ENCODE measurements at regions not wholly inside any gene's neighbourhood (a gene's known extent, or its start where the extent isn't known, plus 50 kb on each side); places are given as distances from the start of the nearest gene placed in this dataset.

GRCh38 chr3:70728311-70728710, 415.9 kb upstream of the MDFIC2 start:
- no peak for TF ChIP-seq CTCF (conservative IDR thresholded peaks at IDR 0.05)
- no peak for TF ChIP-seq ZFX (IDR thresholded peaks at IDR 0.05)

Data from C4-2B (cell line).